Fibroblast of lung (primary cell): ENCODE measurements at regions not wholly inside any gene's neighbourhood (a gene's known extent, or its start where the extent isn't known, plus 50 kb on each side); places are given as distances from the start of the nearest gene placed in this dataset.

Experiments
- EZH2 ChIP-seq: IDR thresholded peaks from 2 replicates; pipeline ENCODE4 v1.5.1; 2012; ENCODE audit warnings: low read length, control low read depth, mild to moderate bottlenecking; ENCODE audit errors: missing control alignments
- TF ChIP-seq, protein P1 (sequence below), 2 donors: IDR thresholded peaks in 1 of 2; conservative IDR thresholded peaks in 1 of 2; 1 replicate in 1 of 2; 2 replicates in 1 of 2; pipeline ENCODE4 v1.5.1; 2011 to 2012; ENCODE audit warnings: low read length in 2 of 2, control low read depth in 1 of 2, inconsistent platforms in 1 of 2, low read depth in 1 of 2, mild to moderate bottlenecking in 1 of 2

GRCh38 chr3:117563063-117563462, 853.5 kb downstream of the TUSC7 start:
- TF ChIP-seq, protein P1, sequence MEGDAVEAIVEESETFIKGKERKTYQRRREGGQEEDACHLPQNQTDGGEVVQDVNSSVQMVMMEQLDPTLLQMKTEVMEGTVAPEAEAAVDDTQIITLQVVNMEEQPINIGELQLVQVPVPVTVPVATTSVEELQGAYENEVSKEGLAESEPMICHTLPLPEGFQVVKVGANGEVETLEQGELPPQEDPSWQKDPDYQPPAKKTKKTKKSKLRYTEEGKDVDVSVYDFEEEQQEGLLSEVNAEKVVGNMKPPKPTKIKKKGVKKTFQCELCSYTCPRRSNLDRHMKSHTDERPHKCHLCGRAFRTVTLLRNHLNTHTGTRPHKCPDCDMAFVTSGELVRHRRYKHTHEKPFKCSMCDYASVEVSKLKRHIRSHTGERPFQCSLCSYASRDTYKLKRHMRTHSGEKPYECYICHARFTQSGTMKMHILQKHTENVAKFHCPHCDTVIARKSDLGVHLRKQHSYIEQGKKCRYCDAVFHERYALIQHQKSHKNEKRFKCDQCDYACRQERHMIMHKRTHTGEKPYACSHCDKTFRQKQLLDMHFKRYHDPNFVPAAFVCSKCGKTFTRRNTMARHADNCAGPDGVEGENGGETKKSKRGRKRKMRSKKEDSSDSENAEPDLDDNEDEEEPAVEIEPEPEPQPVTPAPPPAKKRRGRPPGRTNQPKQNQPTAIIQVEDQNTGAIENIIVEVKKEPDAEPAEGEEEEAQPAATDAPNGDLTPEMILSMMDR (conservative IDR thresholded peaks at IDR 0.05 in 1 of 2, IDR thresholded peaks at IDR 0.05 in 1 of 2; ENCODE audit: low read depth in 1 of 2, low read length in 2 of 2), result no peak
- TF ChIP-seq EZH2, result no peak
